ENCODE measurements at regions not wholly inside any gene's neighbourhood (a gene's known extent, or its start where the extent isn't known, plus 50 kb on each side); places are given as distances from the start of the nearest gene placed in this dataset.

- Histone ChIP-seq H2BK15ac (ENCODE audit: low read depth, low read length) (no peak overlapping the region), H2AFZ (replicated peaks; ENCODE audit: low read length, poor library complexity) (no peak overlapping the region), H3K18ac (ENCODE audit: low read depth, low read length) (no peak overlapping the region), H3K79me1 (ENCODE audit: low read depth in 1 of 2, low read length in 2 of 2) (peaks cover 24 to 49% of the 10 kb centered on the region in 2 experiments), H2BK20ac (ENCODE audit: low read depth, low read length) (no peak overlapping the region), H3K23ac (ENCODE audit: low read depth, low read length) (no peak overlapping the region), H3K4ac (ENCODE audit: low read depth, low read length) (no peak overlapping the region), H2BK120ac (ENCODE audit: low read depth, low read length) (no peak overlapping the region), H3K14ac (replicated peaks; ENCODE audit: low read depth, low read length) (no peak overlapping the region), H3K9me1 (ENCODE audit: insufficient read depth, low read length) (0 out of 2 replicates have a peak, but pooled peaks cover 7% of the 10 kb centered on the region), H3K27me3 (ENCODE audit: control insufficient read depth, insufficient read depth, low read length) (no peaks in the 10 kb centered on the region), H2AK9ac (replicated peaks; ENCODE audit: low read depth, low read length, poor library complexity) (no peak overlapping the region), H2AK5ac (ENCODE audit: low read depth, low read length) (no peak overlapping the region), H3K9me3 (ENCODE audit: control insufficient read depth, insufficient read depth, low read length) (peaks cover 6% of the 10 kb centered on the region), H3K27ac (ENCODE audit: insufficient read depth, low read length) (no peak overlapping the region), H4K91ac (ENCODE audit: insufficient read depth, low read depth, low read length) (no peak overlapping the region), H3K4me2 (ENCODE audit: low read depth, low read length) (no peak overlapping the region; the same call in 1 of the 2 replicates), H3K56ac (ENCODE audit: extremely low read depth, insufficient read depth, low read length) (no peak overlapping the region), H2BK5ac (ENCODE audit: low read depth, low read length, poor library complexity, severe bottlenecking) (no peak overlapping the region), H4K5ac (ENCODE audit: low read depth, low read length) (no peak overlapping the region), H3K4me1 (ENCODE audit: control insufficient read depth, insufficient read depth, low read length) (0 out of 2 replicates have a peak, but pooled peaks cover 2% of the 10 kb centered on the region), H4K20me1 (ENCODE audit: insufficient read depth, low read length) (peaks cover 14% of the 10 kb centered on the region), H3K4me3 (ENCODE audit: insufficient read depth, low read depth, low read length) (no peak overlapping the region), H3K36me3 (ENCODE audit: control insufficient read depth, insufficient read depth, low read length) (peaks cover 2% of the 10 kb centered on the region; the same call in 1 of the 2 replicates), H4K8ac (ENCODE audit: low read depth in 2 of 2, low read length in 2 of 2) (no peak overlapping the region), H3K9ac (ENCODE audit: low read depth, low read length) (no peak overlapping the region)
- ChIA-PET POLR2A (ENCODE audit: unreplicated experiment) (no interaction called here), CTCF (interaction anchor here (1.0 kb wide), 1 partner anchor 13 kb away, joined by 3 read pairs; no protein-coding TSS in a partner anchor)
- no TSS peak for BruUV-seq (replicated peaks)
- ATAC-seq (ENCODE audit: low read depth) (no peak), DNase-seq (no peak)
- in situ Hi-C loops (cut with MboI; ENCODE audit: low sequenced_read_pairs) (no loop called here), intact Hi-C loops (cut with micrococcal nuclease) (no loop called here), dilution Hi-C loops (cut with HindIII; ENCODE audit: low sequenced_read_pairs, unreplicated experiment) (no loop called here)
- 59% methylated on average over 5 of the region's 5 CpGs; no CpG with 5 or more reads in 1 of the 2 experiments for WGBS, 2 experiments (ENCODE audit: extremely low coverage in 2 of 2, insufficient read length in 1 of 2)
- no peak for TF ChIP-seq CHD1 (IDR thresholded peaks at IDR 0.05; ENCODE audit: low read depth, low read length)
- no peak for TF ChIP-seq FOS (IDR thresholded peaks at IDR 0.05; ENCODE audit: low read depth, low read length)
- TF ChIP-seq ELK1 (IDR thresholded peaks at IDR 0.05; ENCODE audit: borderline replicate concordance, low read depth, low read length) = no peak
- TF ChIP-seq RAD21 (IDR thresholded peaks at IDR 0.05; ENCODE audit: low read length) = no peak
- no peak for TF ChIP-seq MXI1 (IDR thresholded peaks at IDR 0.05; ENCODE audit: borderline replicate concordance, low read depth, low read length)
- no peak for TF ChIP-seq SMC3 (IDR thresholded peaks at IDR 0.05; ENCODE audit: low read depth, low read length)
- TF ChIP-seq POLR2A (IDR thresholded peaks at IDR 0.05; ENCODE audit: low read depth, low read length) = no peak
These were observed 68.2 kb upstream of the VGLL4 start for GRCh38 chr3:11711876-11712275.

Measured in IMR-90 (cell line).